ENCODE measurements at regions not wholly inside any gene's neighbourhood (a gene's known extent, or its start where the extent isn't known, plus 50 kb on each side); places are given as distances from the start of the nearest gene placed in this dataset.
"Not testable (repeated sequence)": the region's sequence is repeated elsewhere in the genome, so short reads cannot be mapped to it uniquely, and the experiment has no call there.

GRCh38 chr5:7265776-7266175, 130.2 kb upstream of the ADCY2 start:
- H3K4ac ChIP-seq (ENCODE audit: low read depth, low read length); H3K9ac ChIP-seq (ENCODE audit: extremely low read depth, insufficient read length, low read length); H2BK20ac ChIP-seq (ENCODE audit: low read depth, low read length, poor library complexity, severe bottlenecking); H3K18ac ChIP-seq (ENCODE audit: insufficient read length, low read depth, low read length); H3K9me3 ChIP-seq (ENCODE audit: control insufficient read depth, low read depth, low read length); H3K27me3 ChIP-seq (ENCODE audit: insufficient read depth, low read length); H3K79me1 ChIP-seq (ENCODE audit: insufficient read depth, low read depth, low read length, poor library complexity, severe bottlenecking); H3K14ac ChIP-seq (ENCODE audit: insufficient read depth, low read length); H3K27me3 Mint-ChIP-seq (ENCODE audit: low read depth); H3K56ac ChIP-seq (ENCODE audit: insufficient read length, low read depth, low read length); H3K79me2 ChIP-seq (ENCODE audit: insufficient read depth, low read length); H4K20me1 ChIP-seq (ENCODE audit: control insufficient read depth, insufficient read depth, insufficient read length); H4K8ac ChIP-seq (replicated peaks; ENCODE audit: insufficient read length, low read depth, low read length); H3K27ac ChIP-seq (ENCODE audit: insufficient read length, low read depth, low read length); H2AFZ ChIP-seq (ENCODE audit: low read length); H2AK5ac ChIP-seq (ENCODE audit: insufficient read length, low read length); H2BK5ac ChIP-seq (ENCODE audit: insufficient read length, low read length); H4K91ac ChIP-seq (ENCODE audit: insufficient read length, low read depth, low read length); H3K23me2 ChIP-seq (ENCODE audit: insufficient read length, low read depth, low read length, poor library complexity, severe bottlenecking); DNase-seq; H4K5ac ChIP-seq (ENCODE audit: insufficient read length, low read depth, low read length); H3T11ph ChIP-seq (ENCODE audit: low read length); H2BK15ac ChIP-seq (ENCODE audit: low read depth, low read length); H3K4me2 ChIP-seq (ENCODE audit: insufficient read depth, insufficient read length, low read length); H2BK12ac ChIP-seq (ENCODE audit: insufficient read length, low read depth, low read length); H3K23ac ChIP-seq (ENCODE audit: insufficient read length, low read depth, low read length); H3K4me1 ChIP-seq (ENCODE audit: insufficient read depth, low read length); H3K4me3 Mint-ChIP-seq; H2BK120ac ChIP-seq (ENCODE audit: low read depth, low read length, poor library complexity, severe bottlenecking): not testable (repeated sequence)
- H3K36me3 Mint-ChIP-seq (ENCODE audit: insufficient read depth in 1 of 3, low read depth in 3 of 3) = peaks cover 34 to 68% (median 38%) of the 10 kb centered on the region in 3 experiments
- no CpG with 5 or more reads among the region's 17 CpGs for WGBS (ENCODE audit: extremely low coverage, insufficient read length, low lambda C conversion rate)
- H3K27ac Mint-ChIP-seq = peak overlapping the region; percentile 61 to 82 (median 68); a peak in 3 of 7 replicates
- peaks cover 61 to 74% of the 10 kb centered on the region in 2 experiments for H3K4me1 Mint-ChIP-seq
- peaks cover 23 to 29% of the 10 kb centered on the region in 2 experiments for H3K9me3 Mint-ChIP-seq

GRCh38 chr5:7268722-7269121, 127.2 kb upstream of the ADCY2 start:
- Mint-ChIP-seq H3K4me1 (peaks cover 44 to 61% of the 10 kb centered on the region in 2 experiments), H3K27ac (peak overlapping the region; percentile 97 to 99 (median 97)), H3K4me3 (peak overlapping the region in 1 of 2 experiments; percentile 52; a peak in 1 of 5 replicates), H3K36me3 (ENCODE audit: insufficient read depth in 1 of 3, low read depth in 3 of 3) (peaks cover 32 to 77% (median 34%) of the 10 kb centered on the region in 3 experiments), H3K9me3 (peaks cover 11 to 21% of the 10 kb centered on the region in 2 experiments)
- H3K23ac ChIP-seq (ENCODE audit: insufficient read length, low read depth, low read length); H3K4me2 ChIP-seq (ENCODE audit: insufficient read depth, insufficient read length, low read length); H3K27ac ChIP-seq (ENCODE audit: insufficient read length, low read depth, low read length); H3K56ac ChIP-seq (ENCODE audit: insufficient read length, low read depth, low read length); H3K4me1 ChIP-seq (ENCODE audit: insufficient read depth, low read length); H2BK15ac ChIP-seq (ENCODE audit: low read depth, low read length); H3K79me2 ChIP-seq (ENCODE audit: insufficient read depth, low read length); H2BK20ac ChIP-seq (ENCODE audit: low read depth, low read length, poor library complexity, severe bottlenecking); DNase-seq; H3T11ph ChIP-seq (ENCODE audit: low read length); H4K91ac ChIP-seq (ENCODE audit: insufficient read length, low read depth, low read length); H3K79me1 ChIP-seq (ENCODE audit: insufficient read depth, low read depth, low read length, poor library complexity, severe bottlenecking); H2BK120ac ChIP-seq (ENCODE audit: low read depth, low read length, poor library complexity, severe bottlenecking); H2BK12ac ChIP-seq (ENCODE audit: insufficient read length, low read depth, low read length); H3K27me3 Mint-ChIP-seq (ENCODE audit: low read depth); H3K4ac ChIP-seq (ENCODE audit: low read depth, low read length); H2BK5ac ChIP-seq (ENCODE audit: insufficient read length, low read length); H4K20me1 ChIP-seq (ENCODE audit: control insufficient read depth, insufficient read depth, insufficient read length); H2AK5ac ChIP-seq (ENCODE audit: insufficient read length, low read length); H3K18ac ChIP-seq (ENCODE audit: insufficient read length, low read depth, low read length); H3K9me3 ChIP-seq (ENCODE audit: control insufficient read depth, low read depth, low read length); H4K5ac ChIP-seq (ENCODE audit: insufficient read length, low read depth, low read length); H4K8ac ChIP-seq (replicated peaks; ENCODE audit: insufficient read length, low read depth, low read length); H3K9ac ChIP-seq (ENCODE audit: extremely low read depth, insufficient read length, low read length); H3K23me2 ChIP-seq (ENCODE audit: insufficient read length, low read depth, low read length, poor library complexity, severe bottlenecking); H3K27me3 ChIP-seq (ENCODE audit: insufficient read depth, low read length); H2AFZ ChIP-seq (ENCODE audit: low read length); H3K14ac ChIP-seq (ENCODE audit: insufficient read depth, low read length): not testable (repeated sequence)
- WGBS (ENCODE audit: extremely low coverage, insufficient read length, low lambda C conversion rate) = no CpG with 5 or more reads among the region's 9 CpGs

Measured in H9 (cell line).